Suppressor macrophage (primary cell): ENCODE measurements at regions not wholly inside any gene's neighbourhood (a gene's known extent, or its start where the extent isn't known, plus 50 kb on each side); places are given as distances from the start of the nearest gene placed in this dataset.
A peak's percentile ranks its signal among the peaks of the same experiment; 100 is the strongest.
"Not testable (repeated sequence)": the region's sequence is repeated elsewhere in the genome, so short reads cannot be mapped to it uniquely, and the experiment has no call there.

ENCODE experiments used
- DNase-seq, 4 experiments: peaks; one replicate each; pipeline ENCODE4 v3.0.0-alpha.2; 2020 to 2022

DNA sequence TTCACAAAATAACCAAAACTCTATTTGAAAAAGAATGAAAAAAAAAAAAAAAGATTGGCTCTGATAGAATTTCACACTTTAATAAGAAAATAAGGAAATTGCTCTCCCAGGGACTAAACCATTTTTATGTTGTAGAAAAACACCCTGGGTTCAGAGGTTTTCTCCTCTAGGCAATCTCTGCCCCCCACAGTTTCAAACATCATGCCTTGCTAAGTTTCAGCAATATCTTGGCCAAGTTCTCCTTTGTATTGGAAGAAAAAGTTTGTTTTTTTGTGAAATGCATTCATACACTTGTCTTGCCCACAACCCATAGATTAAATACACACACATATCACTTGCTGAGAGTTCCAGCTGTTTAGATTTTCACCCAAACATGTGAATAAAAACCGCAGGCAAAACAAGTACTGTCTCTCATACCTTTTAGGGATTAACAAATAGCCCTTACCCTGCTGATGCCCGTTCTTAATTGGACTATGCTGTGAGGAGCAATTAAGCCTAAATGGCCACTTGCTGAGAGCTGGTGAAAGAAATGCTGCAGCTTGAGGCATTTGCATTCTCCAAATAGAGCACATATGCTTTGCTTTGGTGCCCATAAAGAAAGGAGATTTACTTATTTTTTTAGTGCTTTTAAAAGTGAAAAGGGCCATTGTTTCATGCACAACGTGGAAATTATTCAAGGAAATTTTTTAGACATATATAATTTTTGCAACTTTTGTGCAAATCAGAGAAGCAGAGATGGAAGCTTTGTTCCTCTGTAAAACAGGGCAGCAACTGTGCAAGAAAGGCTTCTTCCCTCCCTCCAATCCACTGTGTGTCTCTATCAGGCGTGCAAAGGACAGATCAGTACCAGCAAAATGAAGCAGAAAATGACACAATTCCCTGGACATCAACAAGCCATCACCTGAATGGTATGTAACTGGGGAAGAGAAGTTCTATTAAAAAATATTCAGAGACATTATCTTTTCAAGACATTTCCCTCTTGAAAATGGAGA lies 262.4 kb upstream of the KIF2A start:
- DNase-seq = no peak

DNA sequence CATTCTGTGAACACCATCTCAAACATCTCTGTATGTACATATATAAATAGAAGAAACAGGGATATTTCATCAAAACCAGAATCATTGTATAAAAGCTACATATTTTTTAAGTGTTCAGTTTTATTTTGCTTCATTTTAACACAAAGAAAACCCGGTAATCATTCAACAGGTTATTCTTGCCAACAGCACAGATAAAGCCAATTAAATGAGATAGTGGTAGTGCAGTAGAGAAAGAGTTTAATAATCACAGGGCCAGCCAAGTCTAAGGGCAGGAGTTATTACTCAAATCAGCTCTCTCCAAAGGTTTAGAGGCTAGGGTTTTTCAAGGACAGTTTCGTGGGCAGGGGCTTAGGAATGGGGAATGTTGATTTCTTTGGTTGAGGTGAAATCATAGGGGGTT lies 261.0 kb upstream of the KIF2A start:
- no peak for DNase-seq

DNA sequence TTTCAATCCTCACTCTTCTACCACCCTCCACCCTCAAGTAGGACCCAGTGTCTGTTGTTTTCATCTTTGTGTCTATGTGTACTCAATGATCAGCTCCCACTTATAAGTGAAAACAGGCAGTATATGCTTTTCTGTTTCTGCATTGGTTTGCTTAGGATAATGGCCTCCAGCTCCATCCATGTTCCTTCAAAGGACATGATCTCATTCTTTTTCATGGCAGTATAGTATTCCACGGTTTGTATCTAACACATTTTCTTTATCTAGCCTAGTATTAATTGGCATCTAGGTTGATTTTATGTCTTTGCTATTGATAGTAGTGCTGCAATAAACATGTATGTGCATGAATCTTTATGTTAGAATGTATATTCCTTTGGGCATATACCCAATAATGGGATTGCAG lies 259.8 kb upstream of the KIF2A start:
- no peak for DNase-seq

DNA sequence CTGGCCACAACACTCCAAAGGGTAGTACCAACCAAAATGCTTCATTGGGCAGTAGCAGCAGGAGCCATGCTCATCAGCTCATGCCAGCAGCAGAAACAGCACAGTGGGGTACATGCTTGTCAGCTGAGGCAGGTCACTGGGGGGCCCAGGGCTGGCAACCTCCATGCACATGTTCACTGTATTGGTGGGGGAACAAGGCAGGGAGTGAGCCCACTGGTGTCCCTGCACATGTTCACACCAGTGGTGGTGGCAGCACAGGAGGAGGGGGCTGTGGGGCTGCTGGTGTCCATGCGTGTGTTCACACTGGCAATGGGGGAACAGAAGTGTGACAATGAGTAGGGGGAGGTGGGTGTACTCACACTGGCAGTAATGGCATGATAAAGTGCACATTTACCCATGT lies 254.3 kb upstream of the KIF2A start:
- DNase-seq = no peak

DNA sequence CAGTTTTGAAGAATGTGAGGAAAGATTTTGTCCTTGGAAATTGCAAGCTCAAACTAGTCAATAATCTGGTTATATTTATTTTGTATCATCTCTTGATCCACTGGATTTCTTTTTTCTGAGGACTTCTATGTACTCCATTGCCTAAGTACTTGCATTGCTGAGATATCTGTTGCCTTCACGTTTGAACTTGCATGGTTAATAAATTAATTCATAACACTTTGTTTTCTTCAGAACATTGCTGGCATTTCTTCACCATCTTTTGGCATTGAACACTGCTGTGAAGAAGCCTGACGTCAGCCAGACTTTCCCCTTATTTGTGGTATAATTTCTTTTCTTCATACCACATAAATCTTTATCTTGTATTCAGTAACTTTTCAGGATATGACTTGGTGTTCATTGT lies 246.0 kb upstream of the KIF2A start:
- DNase-seq = no peak

DNA sequence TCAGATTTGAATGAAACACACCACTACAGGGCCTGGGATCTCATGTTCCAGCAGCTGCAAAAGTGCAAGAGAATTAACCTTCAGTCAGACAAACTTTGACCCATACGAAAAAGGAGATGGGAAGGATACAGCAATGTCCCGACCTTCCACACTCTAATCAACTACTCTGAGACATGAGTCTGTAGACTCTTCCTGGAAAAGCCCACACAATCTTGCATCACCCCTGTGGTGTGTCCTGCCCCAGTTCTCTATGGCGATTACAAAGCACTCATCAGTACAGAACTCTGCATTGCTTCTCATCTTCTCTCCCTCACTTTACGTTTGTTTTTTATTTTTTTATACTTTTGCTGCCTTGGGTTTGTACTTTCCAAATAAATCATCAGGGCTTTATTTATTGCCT lies 241.0 kb upstream of the KIF2A start:
- DNase-seq = peak in 3 of 4 experiments; percentile 4 to 7 (median 4)

DNA sequence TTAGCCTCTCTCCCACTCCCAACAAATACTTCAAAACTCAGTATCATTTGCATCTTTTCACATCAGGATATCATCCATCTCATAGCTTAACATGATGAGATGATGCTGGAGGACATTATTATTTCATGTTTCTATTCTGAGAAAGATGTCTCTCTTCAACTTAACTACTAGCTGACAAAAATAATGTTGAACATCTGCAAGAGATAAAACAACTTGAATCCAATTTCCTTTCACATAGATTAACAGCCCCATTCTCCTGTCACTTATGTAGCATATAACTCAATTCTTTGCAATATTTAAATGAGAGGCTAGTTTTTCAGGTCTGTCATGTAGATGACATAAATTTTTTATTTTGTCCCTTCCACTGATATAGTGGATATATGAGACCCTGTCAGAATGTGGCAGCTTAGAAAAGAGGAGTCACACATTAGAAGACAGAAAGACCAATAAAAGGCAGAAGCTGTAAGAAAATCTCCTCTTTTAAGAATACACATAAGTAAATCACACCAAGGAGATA lies 239.2 kb upstream of the KIF2A start:
- DNase-seq = no peak

DNA sequence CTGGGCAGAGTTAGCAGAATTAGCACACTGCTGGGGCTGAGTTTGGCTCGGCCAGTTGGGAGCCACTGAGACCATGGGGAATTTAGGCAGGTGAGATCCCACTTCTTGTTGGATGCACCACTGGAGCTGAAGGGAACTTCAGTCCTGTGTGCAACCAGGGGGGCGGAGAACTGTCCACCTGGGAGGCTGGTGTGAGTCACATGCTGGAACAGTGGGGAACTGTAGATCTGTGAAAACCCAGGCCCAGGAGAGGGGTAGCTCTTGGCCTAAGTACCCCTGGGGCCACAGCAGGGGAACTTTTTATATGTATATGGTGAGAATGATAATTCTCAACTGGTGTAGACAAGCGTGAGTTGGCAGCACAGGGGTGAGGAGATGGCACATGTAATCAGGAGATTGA lies 237.5 kb upstream of the KIF2A start:
- DNase-seq = no peak

DNA sequence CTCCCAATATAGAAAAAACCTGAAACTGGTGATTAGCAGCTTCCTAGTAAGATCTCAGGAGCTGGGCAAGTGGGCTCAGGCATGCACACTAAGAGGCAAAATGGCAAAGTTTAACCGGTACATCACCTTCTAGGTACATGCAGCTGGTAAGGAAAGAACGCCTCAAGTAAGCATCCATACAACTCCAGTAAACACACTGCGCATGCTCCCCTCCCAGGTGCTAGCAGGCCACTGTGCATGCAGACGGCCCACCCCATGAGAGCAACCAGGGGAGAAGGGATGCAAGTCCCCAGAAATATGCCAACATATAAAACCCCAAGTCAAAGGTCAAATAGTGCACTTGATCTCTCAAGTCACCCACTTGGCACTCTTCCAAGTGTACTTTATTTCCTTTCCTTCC lies 228.6 kb upstream of the KIF2A start:
- no peak for DNase-seq

DNA sequence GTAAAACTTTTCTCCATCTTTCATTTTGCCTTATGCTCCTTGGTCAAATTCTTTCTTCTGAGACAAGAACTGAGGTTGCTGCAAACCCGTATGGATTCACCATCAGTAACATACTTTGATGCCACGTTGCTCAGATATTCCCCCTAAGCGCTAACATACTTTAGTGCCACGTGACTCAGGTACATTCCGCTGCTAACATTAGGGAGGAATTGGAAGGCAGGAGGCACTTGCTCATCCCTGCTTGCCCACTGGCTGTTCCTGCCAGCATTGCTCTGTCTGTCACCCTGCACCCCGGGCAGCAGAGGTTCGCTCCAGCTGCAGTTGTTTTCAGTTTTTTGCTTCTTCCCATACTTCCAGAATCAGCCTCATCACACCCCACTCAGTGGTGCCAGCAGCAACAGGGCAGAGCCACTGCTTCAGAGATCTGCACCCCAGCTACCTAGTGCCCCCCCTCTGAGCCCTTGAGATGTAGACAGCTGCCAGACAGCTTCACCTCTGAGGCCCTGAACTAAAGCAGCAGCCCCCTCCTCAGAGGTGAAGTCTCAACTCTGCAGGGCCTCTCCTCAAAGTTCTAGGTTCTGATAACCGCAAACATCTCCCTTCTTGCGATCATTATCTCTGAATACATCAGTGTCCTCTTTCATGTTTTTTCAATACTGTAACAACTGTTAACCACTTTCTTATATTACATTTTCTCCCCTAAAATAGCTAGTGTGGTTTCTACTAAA lies 228.0 kb upstream of the KIF2A start:
- no peak for DNase-seq

DNA sequence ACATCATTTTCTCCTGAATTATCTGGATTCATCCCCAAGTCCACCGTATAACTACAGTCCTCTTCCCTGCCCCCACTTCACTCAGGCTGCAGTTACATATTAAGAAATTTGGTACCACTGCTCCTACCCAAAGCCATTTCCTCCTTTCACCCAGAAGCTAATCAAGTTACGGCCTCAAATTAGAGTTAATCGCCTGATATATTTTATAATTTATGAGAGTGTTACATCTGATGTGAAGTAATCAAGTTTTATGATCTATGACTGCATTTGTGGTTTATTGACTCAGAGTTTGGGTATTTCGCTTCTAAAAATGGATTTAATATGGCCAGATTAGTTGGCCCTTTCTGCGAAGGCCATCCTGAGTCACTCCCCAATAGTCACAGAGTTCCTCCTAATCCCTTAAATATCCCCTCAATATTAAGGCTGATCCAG lies 223.6 kb upstream of the KIF2A start:
- no peak for DNase-seq

DNA sequence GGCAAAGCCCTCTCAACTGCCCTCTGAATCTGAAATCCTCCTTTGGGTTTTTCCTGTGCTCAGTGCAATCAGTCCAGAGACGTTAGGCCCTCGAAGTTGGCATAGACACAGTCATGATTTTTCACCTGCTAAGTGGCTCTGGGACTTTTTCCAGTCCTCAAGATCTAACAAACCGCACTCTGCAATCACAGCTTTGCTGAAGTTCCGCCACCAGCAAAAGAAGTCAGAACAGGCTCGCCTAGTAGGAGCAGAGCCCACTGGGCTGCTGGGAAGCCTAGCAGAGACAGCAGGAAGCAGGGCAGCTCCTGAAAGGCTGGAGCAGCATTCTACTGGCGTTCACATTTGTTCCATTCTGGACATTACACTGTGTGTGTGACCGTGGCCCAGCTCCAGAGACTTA lies 222.8 kb upstream of the KIF2A start:
- DNase-seq = no peak

DNA sequence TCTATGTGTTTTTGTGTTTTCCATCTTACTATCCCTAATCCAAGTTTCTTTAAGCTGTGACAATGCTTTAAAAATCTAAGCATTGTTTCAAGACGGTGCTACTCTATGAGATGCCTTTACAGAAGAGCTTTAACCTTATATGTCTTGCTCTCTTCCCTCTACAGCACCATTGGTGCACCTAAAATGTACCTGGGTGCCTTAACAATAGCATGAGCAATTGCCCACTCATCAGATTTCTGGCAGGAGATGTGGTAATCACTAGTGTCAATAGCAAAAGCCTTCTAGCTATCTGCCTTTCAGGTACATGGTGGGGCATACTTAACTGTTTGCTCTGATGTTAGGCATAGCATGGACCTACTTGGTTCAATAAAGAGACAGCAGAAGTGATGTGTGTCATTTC lies 222.3 kb upstream of the KIF2A start:
- DNase-seq = no peak

DNA sequence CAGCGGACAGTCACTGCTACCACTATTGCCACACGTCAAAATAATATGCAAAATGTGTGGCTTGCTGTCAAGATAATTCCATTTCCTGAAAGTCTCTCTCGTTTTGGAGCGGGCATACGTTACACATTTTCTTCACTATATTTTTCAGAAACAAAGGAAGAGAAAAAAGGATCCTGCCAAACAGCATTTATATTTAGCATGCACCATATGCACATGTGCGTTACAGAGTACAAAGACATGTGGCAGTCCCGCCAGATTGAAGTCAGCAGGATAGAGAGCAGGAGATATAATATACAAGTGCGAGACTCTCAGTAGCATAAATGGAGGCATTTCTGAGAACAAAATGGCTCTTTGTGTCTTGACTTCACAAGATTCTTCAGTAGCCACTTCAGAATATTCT lies 221.6 kb upstream of the KIF2A start:
- no peak for DNase-seq

DNA sequence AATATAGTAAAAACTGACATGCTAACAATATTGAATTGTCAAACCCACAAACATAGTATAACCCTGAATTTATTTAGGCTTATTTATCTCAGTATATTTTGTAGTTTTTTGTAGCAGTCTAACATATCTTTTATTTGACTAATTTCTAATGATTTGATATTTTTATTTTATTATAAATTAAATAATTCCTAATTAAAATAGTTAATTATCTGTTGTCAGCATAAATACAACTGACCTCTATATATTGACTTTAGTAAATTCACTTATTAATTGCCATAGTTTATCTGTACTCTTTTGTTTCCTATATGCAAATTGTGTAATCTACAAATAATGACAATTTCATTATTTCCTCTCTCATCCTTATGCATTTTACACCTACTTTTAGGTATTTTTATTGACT lies 215.1 kb upstream of the KIF2A start:
- DNase-seq = no peak

DNA sequence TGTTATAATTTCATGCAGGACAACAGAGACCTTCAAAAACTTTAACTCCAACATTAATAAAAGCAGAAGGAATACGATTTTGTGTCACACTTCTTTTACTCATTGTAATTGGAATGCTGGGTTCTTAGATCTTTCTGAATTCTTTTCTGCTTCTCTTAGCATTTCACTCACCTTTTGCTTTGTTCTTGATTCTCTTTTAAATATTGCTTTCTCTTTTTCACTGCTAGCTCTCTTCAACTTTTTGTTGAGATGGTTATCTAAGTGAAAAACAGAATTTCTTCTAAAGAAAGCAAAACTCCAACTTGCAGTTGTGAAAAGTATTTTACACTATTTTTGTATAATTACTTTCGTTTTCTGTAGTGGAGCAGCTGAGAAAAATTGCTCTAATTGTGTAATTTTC lies 212.6 kb upstream of the KIF2A start:
- DNase-seq = no peak

DNA sequence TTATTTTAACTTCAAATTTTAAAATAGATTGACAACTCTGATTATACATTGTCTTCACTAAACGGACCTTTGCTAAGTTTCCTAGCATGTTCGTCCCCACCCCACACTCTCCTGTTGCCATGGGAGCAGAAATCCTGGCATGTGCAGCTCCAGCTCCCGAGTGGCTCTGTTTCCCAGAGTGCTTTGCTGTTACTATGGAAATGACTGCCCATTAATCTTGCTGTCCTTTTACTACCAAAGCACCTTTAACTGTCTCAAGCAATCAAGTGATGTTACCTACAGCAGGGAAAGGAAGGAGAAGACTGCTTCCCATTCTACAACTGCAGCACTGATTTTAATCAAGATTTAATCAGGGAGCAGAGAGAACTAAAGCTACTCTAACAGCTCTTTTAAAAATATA lies 212.0 kb upstream of the KIF2A start:
- DNase-seq = no peak

DNA sequence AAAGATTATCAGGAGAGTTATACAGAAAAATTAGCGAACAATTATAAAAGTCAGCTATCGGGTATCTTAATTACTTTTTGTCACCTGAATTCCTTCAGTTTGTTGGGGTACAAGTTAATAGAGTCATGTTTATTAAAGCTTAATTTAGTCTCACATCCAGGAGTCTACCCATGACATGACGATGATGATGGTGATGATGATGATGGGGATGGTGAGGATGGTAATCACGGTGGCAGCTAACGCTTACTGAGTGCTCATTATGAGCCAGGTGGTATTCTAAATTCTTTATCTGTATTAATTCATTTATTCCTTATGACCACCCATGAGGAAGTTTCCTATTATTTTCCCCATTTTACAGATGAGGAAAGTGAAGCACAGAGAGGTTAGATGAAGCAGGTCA lies 208.6 kb upstream of the KIF2A start:
- DNase-seq = no peak

DNA sequence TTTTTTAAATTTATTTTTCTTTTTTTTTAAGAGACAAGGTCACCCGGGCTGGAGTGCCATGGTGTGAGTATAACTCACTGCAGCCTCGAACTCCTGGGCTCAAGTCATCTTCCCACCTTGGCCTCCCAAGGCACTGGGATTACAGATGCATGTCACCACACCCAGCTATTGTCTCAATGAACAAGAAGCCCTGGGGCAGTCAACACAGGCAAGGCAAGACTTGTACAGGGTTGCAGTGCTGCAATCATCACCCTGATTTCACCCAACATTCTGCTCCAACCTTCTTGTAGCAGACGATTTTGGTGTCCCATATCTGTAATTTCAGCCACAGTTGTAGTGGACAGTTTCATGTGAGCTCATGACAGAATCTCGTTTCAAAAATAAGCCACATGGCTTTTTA lies 205.8 kb upstream of the KIF2A start:
- DNase-seq = no peak

DNA sequence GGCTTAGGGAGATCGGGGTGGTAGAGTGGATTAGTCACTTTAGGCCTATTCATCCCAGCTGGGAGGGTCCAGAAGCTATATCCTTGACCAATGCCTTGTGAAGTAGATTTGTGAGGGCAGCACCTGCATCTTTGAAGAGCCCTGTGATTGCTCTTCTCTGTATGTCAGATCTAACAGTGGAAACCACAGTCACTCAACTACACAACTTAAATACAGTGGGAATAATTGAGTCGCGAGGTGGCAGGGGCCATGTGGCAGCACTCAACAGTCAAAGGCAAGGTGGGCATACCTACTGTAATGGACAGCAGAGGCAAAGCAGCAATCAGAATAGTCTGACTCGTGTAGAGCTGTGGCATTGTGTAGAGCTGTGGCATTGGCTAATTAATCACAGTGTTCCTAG lies 202.1 kb upstream of the KIF2A start:
- DNase-seq = not testable (repeated sequence)

DNA sequence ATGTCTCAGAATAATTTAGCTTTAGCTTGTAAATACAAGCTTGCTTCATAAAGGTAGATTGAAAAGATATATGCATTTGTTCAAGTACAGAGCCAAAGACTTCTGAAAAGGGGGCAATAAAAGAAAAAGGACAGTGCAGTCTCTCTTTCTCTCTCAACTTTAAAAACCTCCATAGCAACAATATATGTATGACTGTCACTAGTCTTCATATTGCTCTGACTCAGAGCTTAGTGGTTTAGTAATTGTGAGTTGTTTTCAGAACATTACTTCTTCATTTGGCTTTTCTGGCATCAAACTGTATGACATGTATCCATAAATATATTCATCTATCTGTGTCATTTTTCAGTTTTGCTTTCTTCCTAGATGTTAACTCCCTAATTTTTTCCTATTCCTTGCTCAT lies 194.6 kb upstream of the KIF2A start:
- no peak for DNase-seq

DNA sequence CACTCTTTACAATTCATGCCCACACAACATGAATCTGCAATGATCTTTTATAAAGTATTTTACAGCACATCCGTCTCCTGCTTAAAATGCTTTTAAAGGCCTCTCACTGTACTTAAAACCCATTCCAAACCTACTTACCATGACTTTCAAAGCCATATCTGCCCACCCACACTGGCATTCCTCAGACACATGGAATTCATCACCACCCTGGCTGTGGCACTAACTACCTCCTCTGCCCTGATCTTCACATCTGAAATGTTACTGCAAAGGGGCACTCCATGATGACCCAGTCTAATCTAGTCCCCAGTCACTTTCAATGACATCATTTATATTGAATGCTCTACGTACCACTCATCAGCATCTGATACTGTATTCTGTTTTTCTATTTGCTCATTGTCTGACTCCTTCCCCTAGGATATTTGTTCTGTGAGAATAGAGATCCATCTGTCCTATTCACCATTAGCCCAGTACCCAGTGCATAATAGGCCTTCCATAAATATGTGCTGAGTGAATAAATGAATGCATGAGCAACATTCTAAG lies 193.2 kb upstream of the KIF2A start:
- no peak for DNase-seq

DNA sequence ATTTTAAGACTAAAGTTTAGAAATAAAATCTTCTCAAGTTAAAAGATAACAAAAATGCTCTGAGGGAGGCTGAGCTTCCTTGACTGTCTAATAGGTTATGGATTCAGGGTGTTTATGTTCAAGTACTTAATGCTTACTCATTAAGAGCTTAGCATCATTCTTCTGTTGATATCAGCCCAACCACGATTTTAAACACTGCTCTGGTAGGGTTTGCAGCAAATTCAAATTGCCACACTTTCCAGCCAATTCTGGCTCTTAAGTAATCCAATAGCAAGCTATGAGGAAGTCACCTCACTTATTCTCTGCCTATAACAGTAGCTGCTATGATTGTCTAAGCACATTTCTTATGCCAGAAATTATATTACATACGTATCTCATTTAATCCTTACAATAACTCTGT lies 191.0 kb upstream of the KIF2A start:
- DNase-seq = no peak

DNA sequence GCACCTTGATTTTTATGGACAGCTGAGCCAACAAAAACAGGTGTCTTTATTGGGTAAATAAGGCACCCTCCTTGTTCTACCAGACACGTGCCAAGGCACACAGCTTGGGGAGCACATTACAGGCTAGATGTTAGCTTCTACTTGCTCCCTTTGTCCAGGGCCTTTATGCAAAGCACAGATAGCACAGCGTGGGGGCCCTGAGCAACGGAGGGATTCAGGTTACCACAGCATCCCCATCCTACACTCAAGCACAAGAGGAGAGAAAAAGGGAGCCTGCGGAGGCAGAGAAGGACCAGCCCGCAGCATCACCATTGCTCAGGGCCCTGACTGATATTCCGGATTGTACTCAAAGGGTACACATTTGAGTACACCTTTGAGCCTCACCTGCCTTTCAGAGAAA lies 181.7 kb upstream of the KIF2A start:
- DNase-seq = no peak
